ENCODE measurements at regions not wholly inside any gene's neighbourhood (a gene's known extent, or its start where the extent isn't known, plus 50 kb on each side); places are given as distances from the start of the nearest gene placed in this dataset.

GRCh38 chr2:210792000-210792399 is 235.6 kb downstream of the CPS1 start:
- Histone ChIP-seq H3K27ac (ENCODE audit: low read depth in 1 of 2, low read length in 2 of 2) (no peak overlapping the region), H3K9me3 (ENCODE audit: control insufficient read depth in 4 of 4, low read length in 3 of 4) (no peaks in the 10 kb centered on the region), H3K36me3 (ENCODE audit: control insufficient read depth in 4 of 4, insufficient read depth in 3 of 4, low read depth in 1 of 4, low read length in 3 of 4) (no peaks in the 10 kb centered on the region), H3K27me3 (ENCODE audit: control insufficient read depth in 4 of 4, insufficient read depth in 4 of 4, low read length in 3 of 4) (peaks cover 0 to 2% (median 0%) of the 10 kb centered on the region in 4 donors), H3K4me1 (ENCODE audit: control insufficient read depth in 4 of 4, insufficient read depth in 4 of 4, low read length in 3 of 4) (no peaks in the 10 kb centered on the region), H3K9ac (ENCODE audit: low read depth in 1 of 2, low read length in 2 of 2) (no peak overlapping the region), H3K4me3 (ENCODE audit: low read depth in 1 of 3, low read length in 3 of 3) (no peak overlapping the region)
- WGBS, result 80% methylated on average over 3 of the region's 3 CpGs
- no peak for DNase-seq (ENCODE audit: low spot score)
- no peak for TF ChIP-seq RAD21 (IDR thresholded peaks at IDR 0.05)
- TF ChIP-seq EGR1 (IDR thresholded peaks at IDR 0.05; ENCODE audit: low read depth in 2 of 2), result no peak

- no peak overlapping the region for H3K4me3 ChIP-seq (ENCODE audit: low read depth in 1 of 3, low read length in 3 of 3)
- H3K4me1 ChIP-seq (ENCODE audit: control insufficient read depth in 4 of 4, insufficient read depth in 4 of 4, low read length in 3 of 4), result no peaks in the 10 kb centered on the region
- no peaks in the 10 kb centered on the region for H3K9me3 ChIP-seq (ENCODE audit: control insufficient read depth in 4 of 4, low read length in 3 of 4)
- no peak overlapping the region for H3K27ac ChIP-seq (ENCODE audit: low read depth in 1 of 2, low read length in 2 of 2)
- TF ChIP-seq REST (IDR thresholded peaks at IDR 0.05), result no peak
- TF ChIP-seq TAF1 (conservative IDR thresholded peaks at IDR 0.05), result no peak
- TF ChIP-seq JUND (IDR thresholded peaks at IDR 0.05), result no peak
- TF ChIP-seq NR2F2 (IDR thresholded peaks at IDR 0.05), result no peak
- TF ChIP-seq HNF4G (IDR thresholded peaks at IDR 0.05), result no peak
- no peak for TF ChIP-seq ZBTB33 (IDR thresholded peaks at IDR 0.05)
- TF ChIP-seq HNF4A (conservative IDR thresholded peaks at IDR 0.05), result no peak
- no peak for TF ChIP-seq CTCF (IDR thresholded peaks at IDR 0.05; ENCODE audit: low read depth, low read length, missing input control)
- no peak for TF ChIP-seq MAX (IDR thresholded peaks at IDR 0.05)
- no peak for TF ChIP-seq RAD21 (IDR thresholded peaks at IDR 0.05)
- H3K36me3 ChIP-seq (ENCODE audit: control insufficient read depth in 4 of 4, insufficient read depth in 3 of 4, low read depth in 1 of 4, low read length in 3 of 4), result no peaks in the 10 kb centered on the region
- DNase-seq (ENCODE audit: low spot score), result no peak
- peaks cover 0 to 2% (median 0%) of the 10 kb centered on the region in 4 donors for H3K27me3 ChIP-seq (ENCODE audit: control insufficient read depth in 4 of 4, insufficient read depth in 4 of 4, low read length in 3 of 4)
- WGBS, result 90% methylated on average over 4 of the region's 4 CpGs
- no peak overlapping the region for H3K9ac ChIP-seq (ENCODE audit: low read depth in 1 of 2, low read length in 2 of 2)
Observed at GRCh38 chr2:210795506-210795905, 239.1 kb downstream of the CPS1 start.

All from liver (tissue), 8 donors.